ENCODE measurements at regions not wholly inside any gene's neighbourhood (a gene's known extent, or its start where the extent isn't known, plus 50 kb on each side); places are given as distances from the start of the nearest gene placed in this dataset.

GRCh38 chr5:106768392-106768791 is 902.3 kb downstream of the EFNA5 start:
- DNase-seq: no peak

- no peak for DNase-seq
Measured at GRCh38 chr5:106766916-106767315, 903.8 kb downstream of the EFNA5 start.

DNA sequence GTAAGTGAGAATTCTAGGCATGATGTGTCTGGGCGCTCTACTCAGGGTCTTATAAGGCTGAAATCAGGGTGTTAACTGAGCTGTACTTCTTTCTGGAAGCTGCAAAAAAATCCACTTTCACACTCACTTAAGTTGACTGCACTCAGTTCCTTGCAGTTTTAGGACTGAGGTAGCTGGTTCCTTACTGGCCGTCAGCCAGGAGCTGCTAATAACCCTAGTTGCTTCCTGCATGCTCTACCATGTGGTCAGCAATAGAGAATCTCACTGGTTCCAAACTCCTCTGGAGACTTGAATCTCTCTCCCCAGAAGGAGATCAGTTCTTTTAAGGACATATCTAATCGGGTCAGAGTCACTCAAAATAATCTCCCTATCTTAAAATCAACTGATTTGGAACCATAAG is 911.2 kb downstream of the EFNA5 start:
- DNase-seq: no peak

DNA sequence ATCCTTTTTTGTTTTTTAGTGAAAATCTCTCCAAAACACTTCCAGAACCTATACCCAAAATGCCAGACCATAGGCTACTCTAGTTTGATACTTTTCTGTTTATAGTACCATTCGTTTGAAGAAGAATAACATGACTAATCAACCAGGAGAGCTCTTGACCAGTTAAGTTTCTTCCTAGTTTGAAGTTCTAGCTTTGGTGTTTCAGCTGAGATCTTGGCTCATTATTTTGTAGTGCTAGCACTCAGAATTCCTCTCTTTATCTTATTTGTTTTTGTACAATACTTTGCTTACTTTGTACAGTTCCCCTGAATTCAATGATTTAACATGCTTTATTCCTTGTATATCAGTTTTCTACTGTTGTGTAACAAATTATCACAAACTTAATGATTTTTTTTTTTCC is 911.6 kb downstream of the EFNA5 start:
- no peak for DNase-seq

DNA sequence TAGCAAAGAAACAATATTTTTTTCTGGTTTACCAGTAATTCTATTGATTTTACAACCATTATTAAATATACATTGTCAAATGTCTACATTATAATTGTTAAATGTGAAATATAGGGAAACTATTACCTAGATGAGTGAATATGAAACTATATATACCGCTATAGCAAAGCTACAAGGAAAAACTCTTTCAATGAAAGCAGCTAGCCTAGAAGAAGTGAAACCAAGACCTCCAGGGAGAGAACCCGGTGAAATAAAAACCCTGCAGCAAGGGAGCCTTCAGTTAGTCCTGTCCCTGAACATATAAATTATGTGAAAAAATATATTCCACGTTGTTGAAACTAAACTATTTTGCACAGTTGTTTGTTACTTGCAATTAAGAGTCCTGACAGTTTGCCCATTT is 913.1 kb downstream of the EFNA5 start:
- no peak for DNase-seq

GRCh38 chr5:106755789-106756188 is 914.9 kb downstream of the EFNA5 start:
- DNase-seq: no peak

- DNase-seq: no peak
Measured at GRCh38 chr5:106755066-106755465, 915.7 kb downstream of the EFNA5 start.

DNA sequence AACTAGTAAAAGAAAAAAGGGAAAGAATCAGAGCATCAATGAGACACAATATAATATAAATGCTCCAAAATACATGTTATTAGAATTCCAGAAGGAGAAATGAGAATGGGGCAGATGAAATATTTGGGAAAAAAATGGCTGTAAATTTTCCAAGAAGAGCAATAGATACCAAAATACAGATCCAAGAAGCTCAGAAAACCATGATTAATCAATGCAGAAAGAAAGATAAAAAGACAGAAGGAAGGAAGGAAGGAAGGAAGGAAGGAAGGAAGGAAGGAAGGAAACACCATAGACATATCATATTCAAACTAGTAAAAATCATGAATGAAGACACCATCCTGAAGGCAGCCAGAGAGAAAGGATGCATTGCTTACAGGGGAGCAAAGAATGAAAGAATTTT is 920.9 kb downstream of the EFNA5 start:
- no peak for DNase-seq

DNA sequence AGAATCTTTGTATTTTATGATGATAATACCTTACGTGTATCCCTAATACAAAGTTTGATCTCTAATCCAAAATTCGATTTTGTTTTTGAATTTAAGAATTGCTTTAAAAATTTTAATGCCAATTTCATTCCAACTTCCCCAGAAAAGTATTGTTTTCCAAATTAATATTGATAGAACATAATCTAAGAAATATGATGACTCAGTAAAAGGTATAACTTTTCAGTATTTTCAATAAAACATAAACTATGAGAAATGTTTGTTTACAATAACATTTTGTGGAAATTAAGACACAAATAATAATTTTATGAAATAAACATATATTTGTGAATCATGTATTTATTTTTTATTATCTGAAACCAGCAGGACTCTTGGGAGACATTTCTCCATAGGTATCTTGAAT is 931.6 kb downstream of the EFNA5 start:
- DNase-seq: no peak

- DNase-seq: no peak
Measured at GRCh38 chr5:106737111-106737510, 933.6 kb downstream of the EFNA5 start.

- no peak for DNase-seq
Measured at GRCh38 chr5:106732624-106733023, 938.1 kb downstream of the EFNA5 start.

- DNase-seq: no peak
Measured at GRCh38 chr5:106730912-106731311, 939.8 kb downstream of the EFNA5 start.

- no peak for DNase-seq
Measured at GRCh38 chr5:106730506-106730905, 940.2 kb downstream of the EFNA5 start.

DNA sequence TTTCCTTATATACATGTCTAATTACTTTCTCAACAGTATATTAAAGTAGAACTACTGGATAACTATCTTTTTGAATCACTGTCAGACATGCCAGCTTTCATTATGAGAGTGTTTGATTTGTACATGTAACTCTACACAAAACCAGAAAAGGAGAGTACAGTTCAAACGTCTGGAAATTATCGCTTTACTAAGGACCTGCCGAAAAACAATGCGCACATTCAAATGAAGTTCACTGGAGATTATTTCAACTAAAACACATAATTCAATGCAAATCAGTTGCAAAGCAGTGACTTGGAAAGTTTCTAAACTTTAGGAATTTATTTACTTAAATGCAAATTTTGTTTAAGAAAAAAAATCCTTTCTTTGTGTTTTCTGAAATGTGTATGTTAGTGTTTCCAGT is 942.5 kb downstream of the EFNA5 start:
- no peak for DNase-seq

GRCh38 chr5:106727071-106727470 is 943.7 kb downstream of the EFNA5 start:
- DNase-seq: no peak

GRCh38 chr5:106720367-106720766 is 950.4 kb downstream of the EFNA5 start:
- DNase-seq: no peak

DNA sequence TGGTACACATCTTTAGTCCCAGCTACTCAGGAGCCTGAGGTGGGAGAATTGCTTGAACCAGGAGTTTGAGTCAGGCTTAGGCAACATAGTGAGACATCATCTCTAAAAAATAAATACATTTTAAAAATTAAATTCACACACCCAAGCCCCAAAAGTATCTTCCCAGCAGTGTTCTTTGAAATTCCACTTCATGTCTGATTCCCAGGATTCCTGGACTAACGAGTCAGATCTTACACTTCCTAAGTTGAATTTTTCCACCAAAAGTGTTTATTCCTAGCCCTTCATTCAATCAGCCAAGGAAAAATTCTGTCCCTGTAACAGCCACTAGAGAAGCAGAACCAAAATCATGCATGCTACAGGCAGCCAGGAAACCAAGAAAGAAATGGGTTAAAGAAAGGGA is 970.9 kb downstream of the EFNA5 start:
- no peak for DNase-seq

- no peak for DNase-seq
Measured at GRCh38 chr5:106699198-106699597, 971.5 kb downstream of the EFNA5 start.

- DNase-seq: no peak
Measured at GRCh38 chr5:106698169-106698568, 972.6 kb downstream of the EFNA5 start.

DNA sequence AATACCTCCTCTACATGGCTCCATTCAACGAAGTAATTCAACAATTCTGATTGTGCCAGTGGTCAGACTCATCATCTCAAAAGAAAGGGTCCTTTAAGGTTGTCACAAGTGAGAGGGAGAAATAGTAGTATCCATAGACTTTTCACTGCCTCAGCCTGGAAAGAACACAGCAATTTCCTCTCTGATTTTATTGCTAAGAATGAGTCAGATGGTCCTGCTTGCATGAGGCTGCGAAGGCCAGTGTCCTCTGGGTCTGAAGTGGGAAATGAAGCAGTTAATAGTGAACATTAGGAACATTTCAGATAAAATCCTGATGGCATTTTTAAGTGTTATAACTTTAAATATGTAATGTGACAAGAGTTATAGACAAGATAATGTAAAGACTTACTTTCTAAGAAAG is 979.0 kb downstream of the EFNA5 start:
- DNase-seq: no peak

- DNase-seq: no peak
Measured at GRCh38 chr5:106690585-106690984, 980.2 kb downstream of the EFNA5 start.

GRCh38 chr5:106680330-106680729 is 990.4 kb downstream of the EFNA5 start:
- DNase-seq: no peak

DNA sequence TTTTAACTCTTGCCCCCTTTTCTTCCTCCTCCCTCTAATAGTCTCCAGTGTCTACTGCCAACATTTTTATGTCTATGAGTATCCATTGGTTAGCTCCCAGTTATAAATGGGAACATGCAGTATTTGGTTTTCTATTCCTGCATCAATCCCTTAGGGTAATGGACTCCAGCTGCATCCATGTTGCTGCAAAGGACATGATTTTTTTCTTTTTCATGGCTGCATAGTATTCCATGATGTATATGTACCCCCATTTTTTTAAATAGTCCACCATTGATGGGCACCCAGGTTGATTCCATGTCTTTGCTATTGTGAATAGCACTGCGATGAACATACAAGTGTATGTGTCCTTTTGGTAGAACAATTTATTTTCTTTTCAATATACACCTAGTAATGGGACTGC is 993.7 kb downstream of the EFNA5 start:
- no peak for DNase-seq

DNA sequence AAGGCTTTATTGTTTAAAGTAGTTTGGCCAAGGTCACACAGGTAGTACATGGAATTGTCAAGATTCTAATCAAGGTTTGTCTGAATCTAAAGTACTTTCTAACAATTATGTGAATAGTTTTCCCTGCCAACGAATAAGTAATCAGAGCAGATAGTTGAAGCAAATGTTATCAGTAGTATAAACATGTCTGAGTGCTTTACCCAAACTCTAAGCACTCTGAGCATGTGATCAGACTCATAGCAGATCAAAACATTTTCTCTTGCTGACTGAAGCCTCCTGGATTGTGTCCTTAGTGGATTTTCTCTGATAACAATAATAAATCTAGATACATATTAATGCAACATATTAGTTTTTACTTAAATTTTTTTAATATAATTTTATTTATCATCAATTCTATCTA is 995.0 kb downstream of the EFNA5 start:
- DNase-seq: no peak

- no peak for DNase-seq
Measured at GRCh38 chr5:106673941-106674340, 996.8 kb downstream of the EFNA5 start.

GRCh38 chr5:106661866-106662265 is 1008.9 kb downstream of the EFNA5 start:
- DNase-seq: no peak

Measured in retina (tissue), 1 donor.